ENCODE measurements at regions not wholly inside any gene's neighbourhood (a gene's known extent, or its start where the extent isn't known, plus 50 kb on each side); places are given as distances from the start of the nearest gene placed in this dataset.
A peak's percentile ranks its signal among the peaks of the same experiment; 100 is the strongest.

DNA sequence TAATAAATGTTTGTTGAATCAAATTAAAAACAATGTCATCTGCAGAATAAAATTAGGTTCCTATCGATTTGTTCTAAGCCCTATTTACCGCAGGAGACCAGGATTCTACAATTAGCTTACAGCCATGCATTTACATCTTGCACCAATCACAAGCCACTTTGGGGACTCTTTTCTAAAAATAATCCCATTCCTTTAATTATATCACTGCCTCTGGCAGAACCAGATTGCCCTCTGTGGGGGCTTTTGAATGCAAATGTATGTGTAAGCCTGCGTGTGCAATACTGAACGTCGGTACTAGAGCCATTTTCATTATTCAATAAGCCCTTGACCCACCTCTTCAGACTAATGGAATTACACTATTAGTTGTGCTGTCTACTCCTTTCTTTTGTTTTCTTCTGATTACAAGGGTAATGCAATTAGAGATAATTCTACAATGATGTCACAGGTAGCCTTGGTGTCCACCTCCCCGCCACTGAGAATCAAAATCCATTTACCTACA, 391.3 kb upstream of the XYLT1 start:
- no peak for DNase-seq (ENCODE audit: low spot score)

DNA sequence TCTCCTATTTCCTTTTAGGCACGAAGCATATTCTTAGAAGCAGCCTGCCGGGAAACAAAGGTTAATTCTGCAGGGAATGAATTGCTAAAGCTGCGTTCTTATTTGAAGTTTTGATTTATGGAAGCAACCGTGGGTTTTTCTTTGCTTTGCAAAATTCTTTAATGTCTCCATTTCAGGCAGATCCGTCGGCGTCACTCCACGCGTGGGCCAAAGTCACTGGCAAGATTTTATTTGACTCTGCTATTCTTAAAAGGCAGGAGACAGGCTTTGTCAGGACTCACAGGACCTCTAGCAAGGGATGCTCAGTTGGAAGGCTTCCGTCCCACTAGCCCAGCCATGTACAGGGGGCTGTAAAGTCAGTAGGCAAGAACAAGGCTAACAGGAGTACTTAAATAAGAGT, 387.3 kb upstream of the XYLT1 start:
- DNase-seq (ENCODE audit: low spot score), result no peak

GRCh38 chr16:17853958-17854357, 383.2 kb upstream of the XYLT1 start:
- DNase-seq (ENCODE audit: low spot score), result no peak

GRCh38 chr16:17852977-17853702, 382.4 kb upstream of the XYLT1 start:
- no peak for DNase-seq (ENCODE audit: low spot score)

GRCh38 chr16:17850581-17851250, 380.0 kb upstream of the XYLT1 start:
- DNase-seq (ENCODE audit: low spot score), result no peak

- no peak for DNase-seq (ENCODE audit: low spot score)
These were observed 376.6 kb upstream of the XYLT1 start for GRCh38 chr16:17847234-17847795.

- no peak for DNase-seq (ENCODE audit: low spot score)
These were observed 375.3 kb upstream of the XYLT1 start for GRCh38 chr16:17846030-17846429.

GRCh38 chr16:17845031-17845430, 374.3 kb upstream of the XYLT1 start:
- no peak for DNase-seq (ENCODE audit: low spot score)

GRCh38 chr16:17843905-17844304, 373.1 kb upstream of the XYLT1 start:
- no peak for DNase-seq (ENCODE audit: low spot score)

DNA sequence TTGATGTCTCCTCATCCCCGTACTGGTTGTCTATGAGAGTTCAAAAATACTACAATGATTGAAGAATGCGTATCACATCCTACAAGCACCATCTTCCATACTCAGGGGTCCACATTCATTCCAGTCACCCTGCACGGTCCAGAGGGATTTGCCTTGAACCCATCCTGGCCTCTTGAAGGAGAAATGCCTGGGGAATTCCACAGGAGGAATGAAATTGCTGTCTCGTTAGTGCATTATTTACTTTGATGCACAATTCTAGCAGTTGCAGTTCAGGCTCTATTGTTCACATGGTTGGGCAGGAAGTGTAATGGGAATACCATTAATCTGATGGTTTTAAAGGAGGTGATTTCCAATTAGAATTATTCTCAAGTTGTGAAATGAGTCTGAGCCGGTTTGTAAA, 369.1 kb upstream of the XYLT1 start:
- no peak for DNase-seq (ENCODE audit: low spot score)

GRCh38 chr16:17839272-17839671, 368.5 kb upstream of the XYLT1 start:
- no peak for DNase-seq (ENCODE audit: low spot score)

GRCh38 chr16:17836868-17837602, 366.3 kb upstream of the XYLT1 start:
- DNase-seq (ENCODE audit: low spot score), result peak; percentile 3

GRCh38 chr16:17835118-17835876, 364.5 kb upstream of the XYLT1 start:
- DNase-seq (ENCODE audit: low spot score), result no peak

GRCh38 chr16:17832738-17833137, 362.0 kb upstream of the XYLT1 start:
- no peak for DNase-seq (ENCODE audit: low spot score)

DNA sequence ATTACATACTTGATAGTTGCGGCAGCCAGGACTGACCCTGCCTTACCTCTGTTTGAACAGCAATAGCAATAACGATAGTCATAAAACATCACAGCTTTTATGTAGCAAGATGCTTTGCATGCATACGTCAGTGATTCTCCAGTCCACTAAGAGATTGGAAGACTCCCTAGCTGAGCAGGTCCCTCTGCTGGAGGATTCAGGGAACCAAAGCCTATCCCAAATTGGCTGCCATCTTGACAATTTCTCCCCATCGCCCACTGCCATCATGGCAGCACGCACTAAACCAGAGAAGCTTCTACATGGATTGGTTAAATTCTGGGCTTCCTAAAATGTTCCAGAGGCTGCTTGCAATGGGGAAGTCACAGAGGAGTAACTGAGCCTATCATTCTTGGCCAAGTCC, 360.6 kb upstream of the XYLT1 start:
- no peak for DNase-seq (ENCODE audit: low spot score)

GRCh38 chr16:17830651-17831050, 359.9 kb upstream of the XYLT1 start:
- DNase-seq (ENCODE audit: low spot score), result no peak

- no peak for DNase-seq (ENCODE audit: low spot score)
These were observed 359.1 kb upstream of the XYLT1 start for GRCh38 chr16:17829811-17830210.

DNA sequence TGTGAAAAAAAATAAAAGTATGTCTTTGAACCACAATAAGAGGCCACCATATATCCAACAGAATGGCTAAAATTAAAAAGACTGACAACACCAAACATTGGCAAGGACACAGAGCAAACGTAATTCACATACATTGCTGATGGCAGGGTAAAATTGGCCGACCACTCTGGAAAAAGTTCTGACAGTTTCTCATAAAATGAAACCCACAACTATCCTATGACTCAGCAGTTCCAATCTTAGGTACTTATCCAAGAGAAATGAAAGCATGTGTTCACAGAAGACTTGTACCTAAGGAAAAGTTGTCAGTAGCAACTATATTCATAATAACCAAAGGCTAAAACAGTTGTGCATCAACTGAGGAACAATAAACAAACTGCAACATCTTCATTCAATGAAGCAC, 357.3 kb upstream of the XYLT1 start:
- no peak for DNase-seq (ENCODE audit: low spot score)

DNA sequence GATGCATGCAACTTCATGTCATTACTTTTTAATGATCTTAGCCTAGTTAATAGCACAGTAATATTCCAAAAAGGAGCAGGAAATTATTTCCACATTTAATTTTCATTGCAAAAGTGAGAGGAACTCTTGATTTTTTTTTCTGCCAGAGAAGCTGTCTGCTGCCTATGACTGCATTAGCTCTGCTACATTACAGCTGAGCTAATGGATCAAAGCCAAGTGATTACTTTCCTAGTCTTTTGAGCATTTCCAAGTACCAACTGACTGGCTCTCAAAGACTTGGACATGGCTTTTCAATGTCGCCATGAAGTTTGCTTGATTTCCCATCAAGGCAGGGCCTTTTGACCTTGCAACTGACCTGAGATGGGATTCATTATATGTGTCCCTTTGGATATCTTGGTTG, 356.6 kb upstream of the XYLT1 start:
- no peak for DNase-seq (ENCODE audit: low spot score)

GRCh38 chr16:17817943-17818342, 347.2 kb upstream of the XYLT1 start:
- DNase-seq (ENCODE audit: low spot score), result no peak

GRCh38 chr16:17817260-17817659, 346.5 kb upstream of the XYLT1 start:
- no peak for DNase-seq (ENCODE audit: low spot score)

GRCh38 chr16:17812771-17813170, 342.0 kb upstream of the XYLT1 start:
- DNase-seq (ENCODE audit: low spot score), result no peak
